Thyroid gland (tissue), 4 donors: ENCODE measurements at regions not wholly inside any gene's neighbourhood (a gene's known extent, or its start where the extent isn't known, plus 50 kb on each side); places are given as distances from the start of the nearest gene placed in this dataset.

Source experiments
- CTCF ChIP-seq, 6 experiments: fragments of 200-600 bp in 3 of 6; fragments of 450-650 bp in 3 of 6; sonication (generic) in 3 of 6; IDR thresholded peaks; one replicate each; pipeline ENCODE4 v1.5.1; 2016 to 2019; ENCODE audit warnings: antibody characterized with exemption in 6 of 6, mild to moderate bottlenecking in 2 of 6, inconsistent platforms in 1 of 6, moderate library complexity in 1 of 6
- POLR2A ChIP-seq, 2 donors: fragments of 450-650 bp; IDR thresholded peaks; one replicate each; pipeline ENCODE4 v1.6.1; 2017; ENCODE audit warnings: antibody characterized with exemption in 2 of 2, mild to moderate bottlenecking in 2 of 2, moderate library complexity in 1 of 2

- TF ChIP-seq CTCF (IDR thresholded peaks at IDR 0.05), result no peak
- TF ChIP-seq POLR2A (IDR thresholded peaks at IDR 0.05), result no peak
Measured at GRCh38 chr1:82299056-82299455, 498.3 kb downstream of the ADGRL2 start.
